ENCODE measurements at regions not wholly inside any gene's neighbourhood (a gene's known extent, or its start where the extent isn't known, plus 50 kb on each side); places are given as distances from the start of the nearest gene placed in this dataset.

DNA sequence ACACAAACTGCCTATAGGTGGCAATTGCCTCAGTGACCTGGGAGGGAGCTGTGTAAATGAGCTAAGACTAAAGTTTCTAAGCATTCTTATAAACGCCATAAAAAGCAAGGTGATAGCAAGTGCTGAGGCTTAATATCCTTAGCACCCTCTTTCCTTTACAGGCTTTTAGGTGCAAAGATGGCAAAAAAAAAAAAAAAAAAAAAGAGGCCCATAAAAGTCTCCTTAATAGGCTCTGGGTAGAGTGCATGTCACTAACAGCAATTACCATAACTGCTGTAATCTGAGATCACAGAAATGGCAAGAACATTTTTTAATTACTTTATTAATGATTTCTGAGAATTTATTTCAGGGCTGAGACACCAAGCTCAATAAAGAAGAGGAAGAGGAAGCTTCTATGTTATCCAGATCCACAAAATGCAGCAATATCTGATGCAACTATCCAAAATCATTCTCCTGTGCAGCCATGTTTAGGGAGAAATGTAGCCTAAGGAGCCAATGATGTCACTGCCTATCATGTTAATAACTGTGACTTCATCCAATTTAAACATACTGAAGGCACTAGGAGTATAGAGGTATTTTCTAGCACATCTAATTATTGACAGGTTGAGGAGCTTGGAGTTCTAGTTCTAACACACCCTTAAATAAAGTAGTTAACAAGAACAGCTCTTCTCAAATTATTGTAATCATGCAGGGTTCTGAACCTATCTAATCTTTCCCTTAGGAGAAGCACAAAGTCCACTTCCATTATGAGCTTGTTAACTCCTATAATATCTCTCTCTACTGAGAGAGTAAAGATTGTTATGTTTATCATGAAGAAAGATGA lies 804.3 kb upstream of the ACVR2A start:
- no peak for TF ChIP-seq CTCF (IDR thresholded peaks at IDR 0.05)
- TF ChIP-seq EZH2 (IDR thresholded peaks at IDR 0.05; ENCODE audit: borderline replicate concordance, insufficient read depth, low read depth, low read length, poor library complexity, severe bottlenecking), result no peak
